SK-N-SH treated with all-trans-retinoic acid at 6 μM for 48 hours (cell line): ENCODE measurements at regions not wholly inside any gene's neighbourhood (a gene's known extent, or its start where the extent isn't known, plus 50 kb on each side); places are given as distances from the start of the nearest gene placed in this dataset.

Experiments used
- ATAC-seq: fragments of 200-7000 bp; cut with Tn5 transposase; 3 replicates; pipeline ENCODE4 v1.9.1; 2020; ENCODE audit warnings: mild to moderate bottlenecking, moderate library complexity
- ARNTL ChIP-seq: fragments of 450-650 bp; formaldehyde crosslinking; IDR thresholded peaks from 2 replicates; pipeline ENCODE4 v1.5.0; 2020; ENCODE audit warnings: low read depth, mild to moderate bottlenecking, moderate library complexity, borderline replicate concordance
- BACH2 ChIP-seq: fragments of 250-450 bp; sonication (Bioruptor Pico); IDR thresholded peaks from 2 replicates; pipeline ENCODE4 v1.9.0; 2021; ENCODE audit warnings: mild to moderate bottlenecking, borderline replicate concordance
- ESRRG ChIP-seq: fragments of 250-450 bp; sonication (Bioruptor Pico); IDR thresholded peaks from 2 replicates; pipeline ENCODE4 v1.6.1; 2021; ENCODE audit warnings: mild to moderate bottlenecking
- GLIS3 ChIP-seq: fragments of 250-450 bp; sonication (Bioruptor Pico); IDR thresholded peaks from 2 replicates; pipeline ENCODE4 v1.5.0; 2020; ENCODE audit warnings: mild to moderate bottlenecking, moderate library complexity
- OSR1 ChIP-seq: fragments of 250-450 bp; sonication (Bioruptor Pico); IDR thresholded peaks from 2 replicates; pipeline ENCODE4 v1.8.0; 2022; ENCODE audit warnings: moderate library complexity, mild to moderate bottlenecking, inconsistent platforms
- PPARA ChIP-seq: fragments of 250-450 bp; sonication (Bioruptor Pico); IDR thresholded peaks from 2 replicates; pipeline ENCODE4 v1.5.0; 2020; ENCODE audit warnings: mild to moderate bottlenecking, borderline replicate concordance
- RARB ChIP-seq: fragments of 250-450 bp; sonication (Bioruptor Pico); IDR thresholded peaks from 2 replicates; pipeline ENCODE4 v1.8.0; 2021; ENCODE audit warnings: mild to moderate bottlenecking, moderate library complexity
- SNAI2 ChIP-seq: fragments of 250-450 bp; sonication (Bioruptor Pico); IDR thresholded peaks from 2 replicates; pipeline ENCODE4 v1.5.0; 2020; ENCODE audit warnings: mild to moderate bottlenecking, moderate library complexity
- TOX ChIP-seq: fragments of 250-450 bp; sonication (Bioruptor Pico); IDR thresholded peaks from 2 replicates; pipeline ENCODE4 v1.8.0; 2021; ENCODE audit warnings: mild to moderate bottlenecking, moderate library complexity, borderline replicate concordance
- ZC3H10 ChIP-seq: fragments of 250-450 bp; sonication (Bioruptor Pico); IDR thresholded peaks from 2 replicates; pipeline ENCODE4 v1.5.1; 2021; ENCODE audit warnings: mild to moderate bottlenecking, moderate library complexity
- ZFP3 ChIP-seq: fragments of 250-450 bp; sonication (Bioruptor Pico); IDR thresholded peaks from 2 replicates; pipeline ENCODE4 v1.5.0; 2020; ENCODE audit warnings: mild to moderate bottlenecking, moderate library complexity
- ZFP30 ChIP-seq: fragments of 450-650 bp; formaldehyde crosslinking; IDR thresholded peaks from 2 replicates; pipeline ENCODE4 v1.5.0; 2022; ENCODE audit warnings: mild to moderate bottlenecking, moderate library complexity
- ZNF565 ChIP-seq: fragments of 450-650 bp; formaldehyde crosslinking; conservative IDR thresholded peaks from 2 replicates; pipeline ENCODE4 v1.5.0; 2020; ENCODE audit warnings: low read depth, mild to moderate bottlenecking, moderate library complexity
- ZNF70 ChIP-seq: fragments of 450-650 bp; formaldehyde crosslinking; IDR thresholded peaks from 2 replicates; pipeline ENCODE4 v1.5.0; 2020; ENCODE audit warnings: mild to moderate bottlenecking, moderate library complexity
- ZNF8 ChIP-seq: fragments of 450-650 bp; formaldehyde crosslinking; IDR thresholded peaks from 2 replicates; pipeline ENCODE4 v1.5.0; 2020; ENCODE audit warnings: mild to moderate bottlenecking, moderate library complexity
- TF ChIP-seq, protein P1 (sequence below): fragments of 250-450 bp; sonication (Bioruptor Pico); IDR thresholded peaks from 2 replicates; pipeline ENCODE4 v1.5.1; 2021; ENCODE audit warnings: mild to moderate bottlenecking, moderate library complexity
- TF ChIP-seq, protein P2 (sequence below): fragments of 250-450 bp; sonication (Bioruptor Pico); IDR thresholded peaks from 2 replicates; pipeline ENCODE4 v1.5.1; 2020; ENCODE audit warnings: low read depth, mild to moderate bottlenecking, moderate library complexity
- TF ChIP-seq, protein P3 (sequence below): fragments of 250-450 bp; sonication (Bioruptor Pico); IDR thresholded peaks from 2 replicates; pipeline ENCODE4 v1.5.0; 2020; ENCODE audit warnings: mild to moderate bottlenecking, moderate library complexity
- TF ChIP-seq, protein P4 (sequence below): fragments of 250-450 bp; sonication (Bioruptor Pico); IDR thresholded peaks from 2 replicates; pipeline ENCODE4 v1.8.0; 2020; ENCODE audit warnings: mild to moderate bottlenecking, moderate library complexity, borderline replicate concordance

DNA sequence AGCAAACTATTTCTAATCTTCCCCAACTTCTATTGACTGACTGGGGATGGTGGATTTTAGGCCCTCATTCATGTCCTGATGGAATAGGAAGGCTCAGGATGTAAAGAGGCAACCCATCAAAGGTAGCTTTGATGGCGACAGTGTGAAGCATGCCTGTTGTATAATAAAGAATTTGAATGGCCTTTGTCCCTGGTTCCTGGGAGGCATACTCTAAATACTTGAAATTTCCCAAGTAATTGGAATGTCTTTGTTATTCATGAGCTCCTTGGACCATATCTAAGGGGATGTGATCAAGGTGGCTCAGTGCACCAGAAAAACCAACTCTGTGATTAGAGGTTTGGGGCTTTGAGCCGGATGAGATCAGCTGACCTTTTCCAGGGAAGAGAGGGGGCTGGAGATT, 264.5 kb upstream of the NEBL start:
- TF ChIP-seq BACH2 (CRISPR knock-in tag) (no peak), OSR1 (CRISPR knock-in tag) (no peak), RARB (CRISPR knock-in tag) (no peak), GLIS3 (CRISPR knock-in tag) (no peak), PPARA (CRISPR knock-in tag) (no peak), ZFP30 (no peak), SNAI2 (CRISPR knock-in tag) (no peak), ZNF565 (CRISPR knock-in tag) (no peak), ZNF70 (CRISPR knock-in tag) (no peak), ZNF8 (CRISPR knock-in tag) (no peak)
- TF ChIP-seq, protein P1, sequence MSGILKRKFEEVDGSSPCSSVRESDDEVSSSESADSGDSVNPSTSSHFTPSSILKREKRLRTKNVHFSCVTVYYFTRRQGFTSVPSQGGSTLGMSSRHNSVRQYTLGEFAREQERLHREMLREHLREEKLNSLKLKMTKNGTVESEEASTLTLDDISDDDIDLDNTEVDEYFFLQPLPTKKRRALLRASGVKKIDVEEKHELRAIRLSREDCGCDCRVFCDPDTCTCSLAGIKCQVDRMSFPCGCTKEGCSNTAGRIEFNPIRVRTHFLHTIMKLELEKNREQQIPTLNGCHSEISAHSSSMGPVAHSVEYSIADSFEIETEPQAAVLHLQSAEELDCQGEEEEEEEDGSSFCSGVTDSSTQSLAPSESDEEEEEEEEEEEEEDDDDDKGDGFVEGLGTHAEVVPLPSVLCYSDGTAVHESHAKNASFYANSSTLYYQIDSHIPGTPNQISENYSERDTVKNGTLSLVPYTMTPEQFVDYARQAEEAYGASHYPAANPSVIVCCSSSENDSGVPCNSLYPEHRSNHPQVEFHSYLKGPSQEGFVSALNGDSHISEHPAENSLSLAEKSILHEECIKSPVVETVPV (CRISPR knock-in tag), result no peak
- TF ChIP-seq, protein P2, sequence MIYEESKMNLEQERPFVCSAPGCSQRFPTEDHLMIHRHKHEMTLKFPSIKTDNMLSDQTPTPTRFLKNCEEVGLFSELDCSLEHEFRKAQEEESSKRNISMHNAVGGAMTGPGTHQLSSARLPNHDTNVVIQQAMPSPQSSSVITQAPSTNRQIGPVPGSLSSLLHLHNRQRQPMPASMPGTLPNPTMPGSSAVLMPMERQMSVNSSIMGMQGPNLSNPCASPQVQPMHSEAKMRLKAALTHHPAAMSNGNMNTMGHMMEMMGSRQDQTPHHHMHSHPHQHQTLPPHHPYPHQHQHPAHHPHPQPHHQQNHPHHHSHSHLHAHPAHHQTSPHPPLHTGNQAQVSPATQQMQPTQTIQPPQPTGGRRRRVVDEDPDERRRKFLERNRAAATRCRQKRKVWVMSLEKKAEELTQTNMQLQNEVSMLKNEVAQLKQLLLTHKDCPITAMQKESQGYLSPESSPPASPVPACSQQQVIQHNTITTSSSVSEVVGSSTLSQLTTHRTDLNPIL (CRISPR knock-in tag), result no peak
- TF ChIP-seq, protein P3, sequence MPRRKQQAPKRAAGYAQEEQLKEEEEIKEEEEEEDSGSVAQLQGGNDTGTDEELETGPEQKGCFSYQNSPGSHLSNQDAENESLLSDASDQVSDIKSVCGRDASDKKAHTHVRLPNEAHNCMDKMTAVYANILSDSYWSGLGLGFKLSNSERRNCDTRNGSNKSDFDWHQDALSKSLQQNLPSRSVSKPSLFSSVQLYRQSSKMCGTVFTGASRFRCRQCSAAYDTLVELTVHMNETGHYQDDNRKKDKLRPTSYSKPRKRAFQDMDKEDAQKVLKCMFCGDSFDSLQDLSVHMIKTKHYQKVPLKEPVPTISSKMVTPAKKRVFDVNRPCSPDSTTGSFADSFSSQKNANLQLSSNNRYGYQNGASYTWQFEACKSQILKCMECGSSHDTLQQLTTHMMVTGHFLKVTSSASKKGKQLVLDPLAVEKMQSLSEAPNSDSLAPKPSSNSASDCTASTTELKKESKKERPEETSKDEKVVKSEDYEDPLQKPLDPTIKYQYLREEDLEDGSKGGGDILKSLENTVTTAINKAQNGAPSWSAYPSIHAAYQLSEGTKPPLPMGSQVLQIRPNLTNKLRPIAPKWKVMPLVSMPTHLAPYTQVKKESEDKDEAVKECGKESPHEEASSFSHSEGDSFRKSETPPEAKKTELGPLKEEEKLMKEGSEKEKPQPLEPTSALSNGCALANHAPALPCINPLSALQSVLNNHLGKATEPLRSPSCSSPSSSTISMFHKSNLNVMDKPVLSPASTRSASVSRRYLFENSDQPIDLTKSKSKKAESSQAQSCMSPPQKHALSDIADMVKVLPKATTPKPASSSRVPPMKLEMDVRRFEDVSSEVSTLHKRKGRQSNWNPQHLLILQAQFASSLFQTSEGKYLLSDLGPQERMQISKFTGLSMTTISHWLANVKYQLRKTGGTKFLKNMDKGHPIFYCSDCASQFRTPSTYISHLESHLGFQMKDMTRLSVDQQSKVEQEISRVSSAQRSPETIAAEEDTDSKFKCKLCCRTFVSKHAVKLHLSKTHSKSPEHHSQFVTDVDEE (CRISPR knock-in tag), result no peak
- TF ChIP-seq, protein P4, sequence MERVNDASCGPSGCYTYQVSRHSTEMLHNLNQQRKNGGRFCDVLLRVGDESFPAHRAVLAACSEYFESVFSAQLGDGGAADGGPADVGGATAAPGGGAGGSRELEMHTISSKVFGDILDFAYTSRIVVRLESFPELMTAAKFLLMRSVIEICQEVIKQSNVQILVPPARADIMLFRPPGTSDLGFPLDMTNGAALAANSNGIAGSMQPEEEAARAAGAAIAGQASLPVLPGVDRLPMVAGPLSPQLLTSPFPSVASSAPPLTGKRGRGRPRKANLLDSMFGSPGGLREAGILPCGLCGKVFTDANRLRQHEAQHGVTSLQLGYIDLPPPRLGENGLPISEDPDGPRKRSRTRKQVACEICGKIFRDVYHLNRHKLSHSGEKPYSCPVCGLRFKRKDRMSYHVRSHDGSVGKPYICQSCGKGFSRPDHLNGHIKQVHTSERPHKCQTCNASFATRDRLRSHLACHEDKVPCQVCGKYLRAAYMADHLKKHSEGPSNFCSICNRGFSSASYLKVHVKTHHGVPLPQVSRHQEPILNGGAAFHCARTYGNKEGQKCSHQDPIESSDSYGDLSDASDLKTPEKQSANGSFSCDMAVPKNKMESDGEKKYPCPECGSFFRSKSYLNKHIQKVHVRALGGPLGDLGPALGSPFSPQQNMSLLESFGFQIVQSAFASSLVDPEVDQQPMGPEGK (CRISPR knock-in tag), result no peak
- ATAC-seq, result no peak

DNA sequence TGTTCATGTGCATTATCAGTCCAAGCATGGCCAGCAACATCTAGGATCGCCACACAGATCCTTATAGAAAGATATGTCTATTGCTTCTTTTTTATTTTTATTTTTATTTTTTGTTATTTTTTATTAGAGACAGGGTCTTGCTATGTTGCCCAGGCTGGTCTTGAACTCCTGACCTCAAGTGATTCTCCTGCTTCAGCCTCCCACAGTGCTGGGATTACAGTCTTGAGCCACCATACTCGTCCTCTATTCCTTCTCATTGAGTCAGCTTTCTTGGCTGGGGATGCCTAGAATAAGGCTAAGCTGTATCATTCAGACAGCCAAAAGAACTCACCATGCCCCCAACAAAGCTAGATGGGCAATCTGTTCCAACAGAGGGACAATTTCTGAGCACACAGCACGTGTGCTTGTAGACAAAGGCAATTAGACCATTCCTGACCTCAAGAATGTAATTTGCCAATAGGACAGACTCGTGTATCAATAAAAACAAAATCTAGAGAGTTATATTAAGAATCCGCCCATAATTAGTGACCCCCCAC, 264.0 kb upstream of the NEBL start:
- ATAC-seq, result no peak
- TF ChIP-seq SNAI2 (CRISPR knock-in tag), result no peak
- TF ChIP-seq PPARA (CRISPR knock-in tag), result no peak
- TF ChIP-seq BACH2 (CRISPR knock-in tag), result no peak
- no peak for TF ChIP-seq TOX (CRISPR knock-in tag)
- TF ChIP-seq GLIS3 (CRISPR knock-in tag), result no peak
- no peak for TF ChIP-seq ZC3H10 (CRISPR knock-in tag)
- no peak for TF ChIP-seq ZFP30
- no peak for TF ChIP-seq ZFP3
- TF ChIP-seq, protein P4 (CRISPR knock-in tag), result no peak
- no peak for TF ChIP-seq OSR1 (CRISPR knock-in tag)

DNA sequence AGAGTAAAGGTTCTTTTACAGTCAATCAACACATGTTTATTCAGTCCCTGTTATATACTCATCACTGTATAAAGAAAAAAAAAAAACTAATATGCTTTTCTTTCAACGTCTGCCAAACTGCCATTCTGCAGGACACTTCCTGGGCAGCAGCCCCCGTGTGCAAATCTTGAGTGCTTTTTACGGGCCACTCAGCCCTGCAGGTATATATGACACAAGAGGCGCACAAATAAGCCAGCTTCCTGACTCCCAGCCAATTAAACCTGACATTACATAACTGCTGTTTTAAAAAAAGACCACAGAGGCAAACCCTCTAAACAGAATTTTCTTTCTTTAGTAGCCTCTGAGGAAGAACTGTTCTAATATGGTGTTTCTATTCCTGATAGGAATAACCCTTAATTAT, 263.0 kb upstream of the NEBL start:
- ATAC-seq, result no peak
- TF ChIP-seq ZFP30 (no peak), ZNF70 (CRISPR knock-in tag) (no peak), ESRRG (CRISPR knock-in tag) (no peak), ARNTL (CRISPR knock-in tag) (no peak), PPARA (CRISPR knock-in tag) (no peak), ZNF8 (CRISPR knock-in tag) (no peak), ZC3H10 (CRISPR knock-in tag) (no peak), TOX (CRISPR knock-in tag) (no peak), OSR1 (CRISPR knock-in tag) (no peak), RARB (CRISPR knock-in tag) (no peak), SNAI2 (CRISPR knock-in tag) (no peak)
- TF ChIP-seq, protein P3 (CRISPR knock-in tag), result no peak
- TF ChIP-seq, protein P4 (CRISPR knock-in tag), result no peak
- TF ChIP-seq, protein P2 (CRISPR knock-in tag), result no peak
